Cardiac muscle cell (in vitro differentiated cells and primary cell): ENCODE measurements at regions not wholly inside any gene's neighbourhood (a gene's known extent, or its start where the extent isn't known, plus 50 kb on each side); places are given as distances from the start of the nearest gene placed in this dataset.

Source experiments
- DNase-seq, 2 donors: peaks; one replicate each; pipeline versions ENCODE4 v3.0.0 to v3.0.0-alpha.2; 2010 to 2017; ENCODE audit warnings: low read depth in 1 of 2, low spot score in 1 of 2
- H3K27ac ChIP-seq: fragments of 200-600 bp; sonication (generic); 2 replicates; pipeline ENCODE4 v1.5.1; 2016
- H3K27me3 ChIP-seq: fragments of 200-600 bp; sonication (generic); 2 replicates; pipeline ENCODE4 v1.6.0; 2016; ENCODE audit warnings: control low read depth
- H3K36me3 ChIP-seq: fragments of 200-600 bp; sonication (generic); 2 replicates; pipeline ENCODE4 v1.5.1; 2016; ENCODE audit warnings: control low read depth
- H3K4me1 ChIP-seq: fragments of 200-600 bp; sonication (generic); 2 replicates; pipeline ENCODE4 v1.8.1; 2017; ENCODE audit warnings: low read depth, mild to moderate bottlenecking, mixed run types
- H3K4me3 ChIP-seq: fragments of 200-600 bp; sonication (generic); 2 replicates; pipeline ENCODE4 v1.5.1; 2016; ENCODE audit warnings: mild to moderate bottlenecking
- H3K9me3 ChIP-seq: fragments of 200-600 bp; sonication (generic); 2 replicates; pipeline ENCODE4 v1.5.1; 2017; ENCODE audit warnings: low read depth, mild to moderate bottlenecking, control low read depth
- CTCF ChIP-seq: IDR thresholded peaks from 2 replicates; pipeline ENCODE4 v1.5.1; 2012; ENCODE audit warnings: low read depth, mild to moderate bottlenecking, low read length

DNA sequence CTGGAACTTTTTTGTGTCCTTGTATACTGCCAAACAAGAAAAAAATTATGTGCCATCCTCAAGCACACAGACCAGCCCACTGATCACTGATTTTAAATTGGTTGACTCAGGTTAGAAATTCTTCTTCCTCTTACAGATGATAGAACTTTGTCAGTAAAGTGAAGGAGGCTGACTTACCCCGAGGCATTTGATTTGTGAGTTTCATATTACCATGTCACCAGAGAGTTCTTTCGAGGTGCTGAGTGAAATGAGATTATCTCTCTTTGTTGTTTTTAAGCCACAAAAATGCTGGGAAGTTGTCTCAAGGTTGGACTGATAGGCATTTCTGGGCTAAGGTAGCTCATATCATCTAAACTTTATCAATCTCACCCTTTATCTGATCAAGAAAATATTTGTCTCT is 78.8 kb upstream of the FAM180A start:
- TF ChIP-seq CTCF: no peak
- no peaks in the 10 kb centered on the region for H3K36me3 ChIP-seq
- no peak for DNase-seq
- H3K27me3 ChIP-seq: no peaks in the 10 kb centered on the region
- H3K4me3 ChIP-seq: no peak overlapping the region
- peaks cover 16% of the 10 kb centered on the region for H3K4me1 ChIP-seq
- no peak overlapping the region for H3K27ac ChIP-seq
- H3K9me3 ChIP-seq: no peaks in the 10 kb centered on the region

GRCh38 chr7:135825406-135825805 is 76.8 kb upstream of the FAM180A start:
- Histone ChIP-seq H3K36me3 (no peaks in the 10 kb centered on the region), H3K27me3 (no peaks in the 10 kb centered on the region), H3K4me3 (no peak overlapping the region), H3K27ac (no peak overlapping the region), H3K4me1 (peaks cover 11% of the 10 kb centered on the region), H3K9me3 (no peaks in the 10 kb centered on the region)
- DNase-seq: no peak
- TF ChIP-seq CTCF: no peak

DNA sequence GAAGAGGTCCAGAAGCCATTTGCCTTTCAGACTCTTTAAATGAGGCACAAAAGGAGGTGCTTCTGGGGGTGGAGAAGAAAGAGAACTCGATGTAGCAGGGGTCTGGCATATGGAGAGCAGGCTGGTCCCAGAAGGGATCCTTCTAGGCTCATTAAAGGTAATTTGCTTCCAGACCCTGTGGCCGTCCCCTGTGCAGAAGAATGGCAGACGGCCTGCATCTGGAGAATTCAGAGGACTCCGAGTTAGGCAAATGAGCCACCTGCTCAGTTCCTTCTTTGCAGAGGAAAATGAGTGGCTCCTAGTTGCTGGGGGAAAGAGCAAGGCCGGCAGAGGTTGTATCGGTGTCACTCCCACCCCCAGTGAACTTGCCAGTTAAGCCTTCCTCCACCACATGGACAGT is 73.8 kb upstream of the FAM180A start:
- DNase-seq: no peak
- Histone ChIP-seq H3K9me3 (no peaks in the 10 kb centered on the region), H3K4me3 (no peak overlapping the region), H3K27ac (no peak overlapping the region), H3K27me3 (no peaks in the 10 kb centered on the region), H3K36me3 (no peaks in the 10 kb centered on the region), H3K4me1 (peaks cover 5% of the 10 kb centered on the region)
- TF ChIP-seq CTCF: no peak

GRCh38 chr7:135817583-135817982 is 69.0 kb upstream of the FAM180A start:
- no peak for TF ChIP-seq CTCF
- H3K27me3 ChIP-seq: no peaks in the 10 kb centered on the region
- H3K27ac ChIP-seq: no peak overlapping the region
- no peaks in the 10 kb centered on the region for H3K4me1 ChIP-seq
- no peak overlapping the region for H3K4me3 ChIP-seq
- no peak for DNase-seq
- no peaks in the 10 kb centered on the region for H3K9me3 ChIP-seq
- H3K36me3 ChIP-seq: no peaks in the 10 kb centered on the region

DNA sequence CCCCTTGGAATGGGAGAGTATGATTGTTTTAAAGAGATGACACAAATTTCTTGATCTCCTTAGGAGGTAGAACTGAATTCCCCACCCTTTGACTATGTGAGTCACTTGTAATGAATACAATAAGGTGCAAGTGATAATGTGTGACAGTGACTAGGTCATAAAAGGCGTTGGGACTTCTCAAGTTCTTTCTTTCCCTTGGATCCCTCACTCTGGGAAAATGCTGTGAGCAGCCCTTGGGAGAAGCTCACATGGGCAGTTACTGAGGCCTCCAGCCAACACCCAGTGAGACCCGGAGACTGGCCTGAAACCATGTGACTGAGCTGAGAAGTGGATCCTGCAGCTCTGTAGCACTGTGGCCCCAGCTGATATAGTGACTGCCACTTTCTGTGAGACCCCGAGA is 66.4 kb upstream of the FAM180A start:
- Histone ChIP-seq H3K4me1 (no peaks in the 10 kb centered on the region), H3K27me3 (no peaks in the 10 kb centered on the region), H3K4me3 (no peak overlapping the region), H3K36me3 (no peaks in the 10 kb centered on the region), H3K9me3 (no peaks in the 10 kb centered on the region), H3K27ac (no peak overlapping the region)
- DNase-seq: no peak
- TF ChIP-seq CTCF: no peak

DNA sequence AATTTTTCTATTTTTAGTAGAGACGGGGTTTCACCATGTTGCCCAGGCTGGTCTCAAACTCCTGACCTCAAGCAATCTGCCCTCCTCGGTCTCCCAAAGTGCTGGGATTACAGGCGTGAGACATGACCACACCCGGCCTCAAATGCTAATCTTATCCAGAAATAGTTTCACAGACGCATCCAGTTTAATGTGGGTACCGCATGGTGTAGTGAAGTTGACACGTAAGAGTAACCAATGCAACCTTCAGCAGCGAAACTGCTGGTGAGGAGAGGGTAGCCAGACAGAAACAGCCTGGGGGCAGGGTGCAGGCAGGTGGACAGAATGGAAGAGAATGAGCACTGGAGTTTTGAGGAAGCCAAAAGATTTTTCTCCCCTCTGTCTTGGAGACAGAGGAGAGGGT is 63.5 kb upstream of the FAM180A start:
- no peak overlapping the region for H3K27ac ChIP-seq
- DNase-seq: no peak
- no peaks in the 10 kb centered on the region for H3K36me3 ChIP-seq
- no peaks in the 10 kb centered on the region for H3K27me3 ChIP-seq
- H3K4me3 ChIP-seq: no peak overlapping the region
- peaks cover 10% of the 10 kb centered on the region for H3K4me1 ChIP-seq
- TF ChIP-seq CTCF: no peak
- H3K9me3 ChIP-seq: no peaks in the 10 kb centered on the region
